ENCODE measurements at regions not wholly inside any gene's neighbourhood (a gene's known extent, or its start where the extent isn't known, plus 50 kb on each side); places are given as distances from the start of the nearest gene placed in this dataset.
A peak's percentile ranks its signal among the peaks of the same experiment; 100 is the strongest.

DNA sequence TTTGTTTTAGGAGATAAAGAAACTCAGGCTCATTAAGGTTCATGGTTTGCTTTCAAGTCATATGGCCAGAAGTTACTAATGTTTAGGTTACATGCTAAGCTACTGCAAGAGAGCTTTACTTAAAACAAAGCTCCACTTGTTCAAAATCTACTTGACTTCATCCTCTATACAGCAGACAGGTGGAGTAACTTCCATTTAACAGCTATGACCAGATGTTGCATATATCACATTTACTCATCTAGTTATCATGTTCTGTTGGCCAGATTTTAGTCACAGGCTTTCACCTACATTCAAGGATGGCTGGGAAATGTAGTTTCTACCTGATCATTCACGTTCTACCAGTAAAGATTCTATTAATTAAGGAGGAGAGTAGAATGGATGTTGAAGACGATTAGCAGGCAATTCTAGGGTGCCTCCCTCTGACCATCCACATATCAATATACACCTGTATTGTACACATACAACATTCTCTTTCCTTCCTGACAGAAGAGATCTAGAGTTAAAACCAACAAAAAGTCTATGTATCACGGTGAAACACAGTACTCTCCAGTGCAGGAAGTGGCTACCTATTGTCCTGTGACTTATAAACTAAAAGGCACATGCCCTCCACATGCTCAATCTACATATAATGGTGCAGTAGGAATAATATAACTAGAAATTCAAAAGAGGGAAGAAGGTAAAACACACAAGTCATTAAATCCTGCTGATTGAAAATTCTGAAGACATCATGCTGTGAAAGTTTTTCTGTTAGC, 488.0 kb downstream of the MDFIC start:
- H3K27ac Mint-ChIP-seq, result peak overlapping the region in 1 of 3 donors; percentile 77
- H3K36me3 Mint-ChIP-seq, result peaks cover 3% of the 10 kb centered on the region
- H3K4me3 Mint-ChIP-seq, result peak overlapping the region in 2 of 4 donors; percentile 10 to 56
- no peaks in the 10 kb centered on the region for H3K27me3 Mint-ChIP-seq
- H3K4me1 Mint-ChIP-seq, result peaks cover 18 to 24% (median 22%) of the 10 kb centered on the region in 3 donors
- H3K9me3 Mint-ChIP-seq, result no peaks in the 10 kb centered on the region

DNA sequence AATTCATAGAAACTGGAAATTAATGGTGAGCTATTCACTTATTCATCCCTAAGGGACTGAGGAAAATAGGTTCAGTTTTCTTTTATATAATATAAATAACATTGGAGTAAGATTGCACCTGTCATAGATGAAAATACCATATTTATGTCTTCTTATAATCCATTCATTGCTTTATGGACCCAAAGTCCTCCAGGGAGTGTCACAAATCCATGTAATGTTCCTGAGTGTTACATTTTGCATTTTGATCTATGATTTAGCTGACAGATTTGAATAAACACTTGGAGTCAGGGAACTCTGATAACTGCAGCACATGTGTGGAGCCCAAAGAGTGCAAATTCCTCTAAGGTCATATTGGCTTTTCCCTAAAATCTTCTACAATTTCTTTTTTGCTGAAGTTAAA, 484.3 kb downstream of the MDFIC start:
- Mint-ChIP-seq H3K4me1 (peaks cover 15 to 17% (median 15%) of the 10 kb centered on the region in 3 donors), H3K27me3 (no peaks in the 10 kb centered on the region), H3K27ac (no peak overlapping the region), H3K9me3 (peaks cover under 1 to 5% (median 4%) of the 10 kb centered on the region in 3 donors), H3K36me3 (peaks cover 3% of the 10 kb centered on the region), H3K4me3 (no peak overlapping the region)

DNA sequence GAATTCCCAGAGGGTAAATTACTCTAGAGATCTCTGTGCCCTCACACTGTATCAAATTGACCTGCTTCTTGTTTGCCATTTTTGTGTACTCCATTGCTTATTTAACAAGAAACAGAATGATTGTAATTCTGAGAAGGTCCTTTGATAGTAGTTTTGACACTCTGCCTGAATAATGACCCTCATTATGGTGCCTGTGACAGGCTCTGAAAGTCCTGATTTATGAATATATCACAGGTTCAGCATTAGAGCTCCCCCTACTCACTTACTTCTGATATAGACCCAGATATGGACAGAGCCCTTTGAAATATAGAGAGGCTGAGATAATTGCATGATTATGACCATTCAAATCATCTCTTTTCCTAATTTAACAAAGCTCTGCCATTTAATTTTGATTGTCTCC, 465.2 kb downstream of the MDFIC start:
- H3K4me1 Mint-ChIP-seq, result no peaks in the 10 kb centered on the region
- no peaks in the 10 kb centered on the region for H3K27me3 Mint-ChIP-seq
- H3K27ac Mint-ChIP-seq, result no peak overlapping the region
- no peaks in the 10 kb centered on the region for H3K36me3 Mint-ChIP-seq
- no peak overlapping the region for H3K4me3 Mint-ChIP-seq
- H3K9me3 Mint-ChIP-seq, result no peaks in the 10 kb centered on the region

DNA sequence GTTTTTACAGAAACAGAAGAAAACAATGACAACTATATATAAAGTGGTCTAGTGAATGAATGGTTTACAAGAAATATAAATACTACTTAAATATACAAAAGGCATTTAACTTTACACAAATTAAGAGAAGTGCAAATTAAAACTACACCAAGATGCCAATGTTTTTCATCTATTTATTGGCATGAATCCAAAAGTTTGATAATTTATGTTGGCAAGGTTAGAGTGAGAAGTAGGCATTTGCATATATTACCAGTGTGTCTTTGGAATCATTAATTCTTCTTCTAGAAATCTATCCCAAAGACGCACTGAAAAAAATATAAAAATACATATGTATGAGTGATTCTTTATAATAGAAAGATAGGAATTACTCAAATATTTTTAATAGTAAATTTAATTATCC, 457.4 kb downstream of the MDFIC start:
- Mint-ChIP-seq H3K27ac (no peak overlapping the region), H3K9me3 (no peaks in the 10 kb centered on the region), H3K4me1 (peaks cover 0 to 3% (median 0%) of the 10 kb centered on the region in 3 donors), H3K27me3 (peaks cover 2% of the 10 kb centered on the region), H3K36me3 (no peaks in the 10 kb centered on the region), H3K4me3 (no peak overlapping the region)

DNA sequence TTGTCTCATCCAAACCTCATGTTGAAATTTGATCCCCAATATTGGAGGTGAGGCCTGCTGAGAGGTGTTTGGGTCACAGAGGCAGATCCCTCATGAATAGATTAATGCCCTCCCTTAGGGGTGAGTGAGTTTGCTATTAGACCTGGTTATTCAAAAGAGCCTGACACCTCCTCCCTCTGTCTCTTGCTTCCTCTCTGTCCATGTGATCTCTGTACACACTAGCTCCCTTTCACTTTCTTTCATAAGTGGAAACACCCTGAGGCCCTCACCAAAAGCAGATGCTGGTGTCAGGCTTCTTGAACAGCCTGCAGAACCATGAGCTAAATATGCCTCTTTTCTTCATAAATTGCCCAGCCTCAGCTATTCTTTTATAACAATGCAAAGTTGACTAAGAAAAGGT, 447.1 kb downstream of the MDFIC start:
- no peaks in the 10 kb centered on the region for H3K27me3 Mint-ChIP-seq
- H3K36me3 Mint-ChIP-seq, result peaks cover 1% of the 10 kb centered on the region
- peak overlapping the region in 1 of 4 donors; percentile 3 for H3K4me3 Mint-ChIP-seq
- H3K27ac Mint-ChIP-seq, result no peak overlapping the region
- H3K4me1 Mint-ChIP-seq, result peaks cover 2 to 7% (median 4%) of the 10 kb centered on the region in 3 donors
- peaks cover 0 to 2% (median 0%) of the 10 kb centered on the region in 3 donors for H3K9me3 Mint-ChIP-seq

DNA sequence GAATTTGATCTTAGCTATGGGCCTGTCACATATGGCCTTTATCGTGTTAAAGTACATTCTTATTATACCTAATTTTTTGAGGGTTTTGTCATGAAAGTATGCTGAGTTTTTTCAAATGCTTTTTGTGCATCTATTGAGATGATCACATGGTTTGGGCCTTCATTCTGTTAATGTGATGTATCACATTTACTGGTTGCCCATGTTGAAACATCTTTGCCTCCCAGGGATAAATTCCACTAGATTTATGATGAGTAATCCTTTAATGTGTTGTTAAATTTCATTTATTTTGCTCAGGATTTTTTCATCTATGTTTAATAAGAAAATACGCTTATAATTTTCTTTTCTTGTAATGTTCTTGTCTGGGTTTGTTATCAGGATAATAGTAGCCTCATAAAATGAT, 442.0 kb downstream of the MDFIC start:
- Mint-ChIP-seq H3K36me3 (no peaks in the 10 kb centered on the region), H3K27me3 (no peaks in the 10 kb centered on the region), H3K4me3 (no peak overlapping the region), H3K9me3 (peaks cover 0 to 2% (median 0%) of the 10 kb centered on the region in 3 donors), H3K27ac (no peak overlapping the region), H3K4me1 (peaks cover under 1 to 7% (median 6%) of the 10 kb centered on the region in 3 donors)

DNA sequence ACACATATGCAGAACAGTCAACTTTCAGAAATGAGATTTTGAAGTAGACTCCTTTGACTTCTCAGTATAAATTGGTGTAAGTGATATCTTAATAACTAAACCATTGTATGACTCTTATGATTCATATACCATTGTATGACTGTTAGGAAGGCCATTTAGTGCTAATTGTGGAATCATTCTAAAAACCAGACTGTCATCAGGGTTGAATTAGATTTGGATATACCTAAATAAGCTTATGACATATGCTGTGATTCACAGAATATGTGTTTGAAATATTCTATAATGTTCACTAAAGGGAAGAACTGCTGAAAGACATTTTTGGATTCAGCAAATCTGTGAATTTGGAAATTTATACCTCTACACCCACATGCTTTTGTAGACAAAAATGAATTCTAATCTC, 438.1 kb downstream of the MDFIC start:
- Mint-ChIP-seq H3K27ac (no peak overlapping the region), H3K36me3 (no peaks in the 10 kb centered on the region)

DNA sequence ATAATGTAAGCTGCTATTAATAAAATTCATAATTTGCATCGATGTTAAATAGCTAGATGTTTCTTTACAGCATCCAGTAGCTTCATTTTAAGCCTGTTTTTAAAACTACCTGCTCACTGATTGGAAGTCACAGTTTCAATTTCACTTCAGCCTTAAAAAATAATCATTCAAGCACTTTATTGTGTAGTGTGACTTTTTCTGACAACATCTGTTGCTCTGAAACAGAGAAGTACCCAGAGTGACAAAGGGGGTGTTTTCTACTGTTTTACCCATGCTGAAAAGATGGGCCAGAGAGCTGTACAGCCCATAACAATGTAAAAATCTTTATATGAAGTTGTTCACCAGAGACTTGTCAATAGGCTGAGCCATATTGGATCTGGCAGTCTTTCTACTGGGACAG, 437.2 kb downstream of the MDFIC start:
- Mint-ChIP-seq H3K4me1 (peaks cover 5 to 10% (median 6%) of the 10 kb centered on the region in 3 donors), H3K36me3 (no peaks in the 10 kb centered on the region), H3K27me3 (no peaks in the 10 kb centered on the region), H3K4me3 (no peak overlapping the region), H3K9me3 (no peaks in the 10 kb centered on the region), H3K27ac (no peak overlapping the region)

More for the DNA sequence above, 438.1 kb downstream of the MDFIC start:
- Mint-ChIP-seq H3K4me1 (peaks cover 5 to 10% (median 6%) of the 10 kb centered on the region in 3 donors), H3K4me3 (no peak overlapping the region), H3K9me3 (no peaks in the 10 kb centered on the region), H3K27me3 (no peaks in the 10 kb centered on the region)

DNA sequence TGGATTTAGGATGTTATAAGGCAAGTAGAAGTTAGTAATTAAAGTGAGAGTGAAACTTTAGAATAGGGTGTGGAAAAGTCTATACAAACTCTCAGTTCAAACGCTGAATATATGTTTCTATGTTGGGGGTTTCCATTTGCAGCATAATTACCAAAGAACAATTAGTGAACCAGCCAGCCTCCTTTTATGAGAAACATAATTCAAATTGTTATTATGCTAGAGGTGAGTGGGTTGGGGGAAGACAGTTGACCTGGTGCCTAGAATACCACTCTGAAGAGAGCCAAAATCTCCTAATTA, 435.8 kb downstream of the MDFIC start:
- Mint-ChIP-seq H3K4me3 (no peak overlapping the region), H3K36me3 (no peaks in the 10 kb centered on the region), H3K27me3 (no peaks in the 10 kb centered on the region), H3K9me3 (no peaks in the 10 kb centered on the region), H3K27ac (peak overlapping the region in 1 of 3 donors; percentile 70), H3K4me1 (peaks cover 5 to 10% (median 6%) of the 10 kb centered on the region in 3 donors)

DNA sequence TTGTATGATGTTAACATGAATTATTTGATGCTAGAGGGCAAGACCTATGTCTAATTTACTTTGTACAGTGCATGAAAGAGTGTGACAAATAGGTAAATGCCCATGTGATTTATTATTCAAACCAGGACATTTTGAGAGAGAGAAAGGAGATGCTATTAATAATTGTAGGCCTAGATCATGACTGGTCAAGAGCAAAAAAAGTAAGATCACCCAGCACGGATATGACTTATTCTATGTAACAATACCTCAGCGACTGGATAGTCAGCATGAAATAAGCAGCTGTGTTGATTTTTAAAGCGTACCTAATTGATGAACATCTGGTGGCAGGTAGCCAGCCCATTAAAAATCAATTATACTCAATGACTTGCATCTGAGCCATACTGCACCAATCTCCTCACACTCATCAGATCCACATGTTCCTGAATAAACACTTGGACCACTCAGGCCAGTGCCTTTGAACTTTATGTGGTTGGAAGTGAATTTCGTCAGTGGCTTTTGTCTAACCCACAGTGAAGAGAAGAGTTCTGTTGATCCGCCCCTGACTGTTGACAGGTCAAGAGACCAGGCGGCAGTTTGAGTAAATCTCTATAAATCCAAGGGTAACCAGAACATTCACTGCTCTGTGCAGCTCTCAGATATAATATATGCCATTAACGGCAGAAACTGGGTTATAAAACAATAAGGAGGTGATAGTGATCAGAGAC, 435.3 kb downstream of the MDFIC start:
- Mint-ChIP-seq H3K36me3 (no peaks in the 10 kb centered on the region), H3K4me1 (peaks cover 5 to 10% (median 6%) of the 10 kb centered on the region in 3 donors), H3K27ac (peak overlapping the region in 1 of 3 donors; percentile 70), H3K9me3 (no peaks in the 10 kb centered on the region), H3K4me3 (no peak overlapping the region), H3K27me3 (no peaks in the 10 kb centered on the region)

DNA sequence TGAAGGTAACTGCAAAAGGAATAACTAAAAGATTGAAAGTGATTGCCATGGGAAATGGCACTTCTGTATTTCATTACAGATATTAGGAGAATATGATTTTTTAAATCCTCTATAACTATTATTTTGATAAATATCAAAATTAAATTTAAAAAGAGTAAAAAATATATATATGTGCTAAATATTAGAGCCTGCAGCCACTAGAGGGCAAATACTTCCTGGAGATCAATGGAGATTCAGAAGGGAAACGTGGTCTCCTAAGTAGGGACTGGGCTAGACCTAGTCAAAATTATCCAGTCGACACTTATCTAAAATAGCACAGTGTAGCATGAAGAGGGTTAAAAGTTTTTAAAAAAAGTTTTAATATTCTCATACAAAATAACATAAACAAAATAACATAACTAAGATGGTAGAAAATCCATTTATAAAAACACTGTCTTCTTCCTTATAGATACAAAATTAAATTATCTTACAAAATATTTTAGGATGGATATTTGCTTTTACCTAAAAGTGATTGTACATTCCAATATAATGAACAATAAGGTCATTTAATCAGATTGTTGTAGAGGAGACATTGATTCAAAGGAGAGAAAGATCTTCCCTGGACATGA, 434.3 kb downstream of the MDFIC start:
- no peak overlapping the region for H3K4me3 Mint-ChIP-seq
- peaks cover 5 to 10% (median 6%) of the 10 kb centered on the region in 3 donors for H3K4me1 Mint-ChIP-seq
- H3K9me3 Mint-ChIP-seq, result no peaks in the 10 kb centered on the region
- H3K36me3 Mint-ChIP-seq, result no peaks in the 10 kb centered on the region
- no peak overlapping the region for H3K27ac Mint-ChIP-seq
- peaks cover 2% of the 10 kb centered on the region for H3K27me3 Mint-ChIP-seq

DNA sequence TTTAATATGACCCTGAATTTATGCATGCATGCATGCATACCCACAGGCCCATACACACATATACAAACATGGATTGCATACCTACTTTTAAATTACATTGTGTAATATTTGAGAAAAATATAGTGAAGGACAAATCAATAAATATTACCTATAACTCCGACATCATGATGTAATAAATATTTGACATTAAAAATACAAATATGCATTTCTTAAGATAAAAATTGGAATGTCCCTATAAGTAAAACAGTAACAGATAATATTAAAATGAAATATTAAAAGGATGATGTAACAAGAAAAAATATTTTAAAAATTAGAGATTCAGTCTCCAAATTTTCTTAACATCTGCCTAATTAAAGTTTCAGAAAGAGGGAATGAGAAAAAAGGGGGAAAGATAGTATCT, 433.0 kb downstream of the MDFIC start:
- Mint-ChIP-seq H3K4me3 (no peak overlapping the region), H3K4me1 (peaks cover 5 to 10% (median 6%) of the 10 kb centered on the region in 3 donors), H3K27ac (no peak overlapping the region), H3K36me3 (no peaks in the 10 kb centered on the region), H3K27me3 (peaks cover 2% of the 10 kb centered on the region), H3K9me3 (no peaks in the 10 kb centered on the region)

DNA sequence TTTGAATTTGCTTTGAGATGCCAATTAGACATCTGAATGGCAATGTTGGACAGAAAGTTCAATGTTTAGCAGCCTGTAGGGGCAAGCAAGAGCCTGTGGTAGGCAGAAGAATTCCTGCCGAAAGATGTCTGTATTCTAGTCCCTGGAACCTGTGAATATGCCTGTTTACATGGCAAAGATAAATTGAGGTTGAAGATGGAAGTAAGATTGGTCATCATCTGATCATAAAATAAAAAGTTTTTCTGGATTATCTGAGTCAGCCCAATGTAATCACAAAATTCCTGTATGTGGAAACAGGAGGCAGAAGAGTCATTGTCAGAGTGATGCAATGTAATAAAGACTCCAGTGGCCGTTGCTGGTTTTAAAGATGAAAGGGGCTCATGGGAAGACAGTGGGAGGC, 430.5 kb downstream of the MDFIC start:
- Mint-ChIP-seq H3K36me3 (no peaks in the 10 kb centered on the region), H3K9me3 (no peaks in the 10 kb centered on the region), H3K4me3 (no peak overlapping the region), H3K4me1 (peaks cover 0 to 5% (median 3%) of the 10 kb centered on the region in 3 donors), H3K27ac (no peak overlapping the region), H3K27me3 (peaks cover 3% of the 10 kb centered on the region)

DNA sequence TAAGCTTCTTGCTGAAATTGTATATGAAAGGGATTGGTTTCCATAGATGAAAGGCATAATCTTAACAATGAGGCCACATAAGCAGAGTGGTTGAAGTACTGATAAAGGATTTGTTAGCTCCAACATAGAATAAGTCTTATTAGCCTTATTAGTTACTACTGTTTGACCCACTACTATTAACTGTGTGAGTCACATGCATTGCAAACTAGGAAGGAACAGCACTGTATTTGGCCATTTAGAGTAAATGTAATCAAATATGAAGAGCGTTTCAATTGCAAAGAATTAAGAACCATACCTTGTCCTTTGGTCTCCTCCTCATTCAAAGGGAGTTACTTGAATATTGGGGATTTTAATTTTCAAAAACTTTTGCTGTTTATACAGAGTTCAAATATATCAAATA, 428.9 kb downstream of the MDFIC start:
- H3K36me3 Mint-ChIP-seq, result no peaks in the 10 kb centered on the region

DNA sequence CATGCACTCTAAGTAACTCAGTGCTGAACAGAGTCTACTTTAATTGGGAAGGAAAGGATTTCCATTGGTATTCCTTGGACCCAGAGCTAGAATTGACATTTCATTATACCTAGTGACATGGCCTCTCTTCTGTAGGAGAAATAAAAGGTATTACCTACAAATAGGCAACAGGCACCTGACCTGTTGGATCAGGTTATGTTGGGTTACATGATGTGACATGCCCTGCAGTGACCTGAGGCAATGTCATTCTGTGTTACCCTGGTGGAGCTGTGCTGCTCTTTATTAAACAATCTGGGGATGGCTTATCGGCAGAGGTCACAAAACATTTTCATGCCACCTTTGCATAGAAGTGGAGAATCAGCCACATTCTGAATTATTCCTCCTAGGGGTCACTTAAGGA, 427.7 kb downstream of the MDFIC start:
- Mint-ChIP-seq H3K9me3 (no peaks in the 10 kb centered on the region), H3K36me3 (no peaks in the 10 kb centered on the region), H3K27me3 (peaks cover 5% of the 10 kb centered on the region), H3K4me1 (no peaks in the 10 kb centered on the region), H3K4me3 (no peak overlapping the region), H3K27ac (no peak overlapping the region)

More for the DNA sequence above, 428.9 kb downstream of the MDFIC start:
- H3K9me3 Mint-ChIP-seq, result no peaks in the 10 kb centered on the region
- peaks cover 0 to 4% (median 1%) of the 10 kb centered on the region in 3 donors for H3K4me1 Mint-ChIP-seq
- no peak overlapping the region for H3K4me3 Mint-ChIP-seq
- H3K27me3 Mint-ChIP-seq, result peaks cover 5% of the 10 kb centered on the region
- no peak overlapping the region for H3K27ac Mint-ChIP-seq

All from IgD-negative memory B cell (primary cell).